SW480 (cell line): ENCODE measurements at regions not wholly inside any gene's neighbourhood (a gene's known extent, or its start where the extent isn't known, plus 50 kb on each side); places are given as distances from the start of the nearest gene placed in this dataset.
"Not testable (repeated sequence)": the region's sequence is repeated elsewhere in the genome, so short reads cannot be mapped to it uniquely, and the experiment has no call there.

Source experiments
- DNase-seq: peaks from one replicate; pipeline ENCODE4 v3.0.0-alpha.2; 2016; ENCODE audit warnings: low spot score

DNA sequence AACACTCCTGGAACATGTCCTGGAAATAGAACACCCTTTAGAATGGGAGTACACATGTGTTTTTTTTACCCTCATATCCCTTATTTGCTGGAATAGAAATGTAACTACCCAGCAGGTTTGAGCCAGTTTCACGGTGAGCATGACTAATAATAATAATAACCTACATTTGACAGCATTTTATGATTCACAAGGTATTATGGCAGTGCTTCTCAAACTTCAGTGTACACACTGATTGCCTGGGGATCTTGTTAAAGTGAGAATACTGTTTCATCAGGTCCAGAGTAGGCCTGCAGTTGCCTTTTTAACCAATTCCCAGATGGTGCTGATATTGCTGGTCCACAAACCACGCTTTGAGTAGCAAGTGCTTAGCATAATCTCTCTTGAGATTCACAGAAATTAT is 63.9 kb downstream of the NFKBIZ start:
- DNase-seq, result no peak

DNA sequence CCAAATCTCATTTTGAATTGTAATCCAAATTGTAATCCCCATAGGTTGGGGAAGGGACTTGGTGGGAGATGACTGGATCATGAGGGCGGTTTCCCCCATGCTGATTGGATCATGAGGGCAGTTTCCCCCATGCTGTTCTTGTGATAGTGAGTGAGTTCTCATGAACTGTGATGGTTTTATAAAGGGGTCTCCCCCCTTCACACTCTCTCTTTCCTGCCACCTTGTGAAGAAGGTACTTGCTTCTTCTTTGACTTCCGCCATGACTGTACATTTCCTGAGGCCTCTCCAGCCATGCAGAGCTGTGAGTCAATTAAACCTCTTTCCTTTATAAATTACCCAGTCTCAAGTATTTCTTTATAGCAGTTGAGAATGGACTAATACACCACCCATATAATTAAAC is 68.4 kb downstream of the NFKBIZ start:
- DNase-seq, result not testable (repeated sequence)

DNA sequence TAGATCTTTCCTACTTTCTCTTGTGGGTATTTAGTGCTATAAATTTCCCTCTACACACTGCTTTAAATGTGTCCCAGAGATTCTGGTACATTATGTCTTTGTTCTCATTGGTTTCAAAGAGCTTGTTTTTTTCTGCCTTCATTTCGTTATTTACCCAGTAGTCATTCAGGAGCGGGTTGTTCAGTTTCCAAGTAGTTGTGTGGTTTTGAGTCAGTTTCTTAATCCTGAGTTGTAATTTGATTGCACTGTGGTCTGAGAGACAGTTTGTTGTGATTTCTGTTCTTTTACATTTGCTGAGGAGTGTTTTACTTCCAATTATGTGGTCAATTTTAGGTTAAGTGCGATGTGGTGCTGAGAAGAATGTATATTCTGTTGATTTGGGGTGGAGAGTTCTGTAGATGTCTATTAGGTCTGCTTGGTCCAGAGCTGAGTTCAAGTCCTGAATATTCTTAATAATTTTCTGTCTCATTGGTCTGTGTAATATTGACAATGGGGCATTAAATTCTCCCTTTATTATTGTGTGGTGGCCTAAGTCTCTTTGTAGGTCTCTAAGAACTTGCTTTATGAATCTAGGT is 72.9 kb downstream of the NFKBIZ start:
- DNase-seq, result not testable (repeated sequence)

DNA sequence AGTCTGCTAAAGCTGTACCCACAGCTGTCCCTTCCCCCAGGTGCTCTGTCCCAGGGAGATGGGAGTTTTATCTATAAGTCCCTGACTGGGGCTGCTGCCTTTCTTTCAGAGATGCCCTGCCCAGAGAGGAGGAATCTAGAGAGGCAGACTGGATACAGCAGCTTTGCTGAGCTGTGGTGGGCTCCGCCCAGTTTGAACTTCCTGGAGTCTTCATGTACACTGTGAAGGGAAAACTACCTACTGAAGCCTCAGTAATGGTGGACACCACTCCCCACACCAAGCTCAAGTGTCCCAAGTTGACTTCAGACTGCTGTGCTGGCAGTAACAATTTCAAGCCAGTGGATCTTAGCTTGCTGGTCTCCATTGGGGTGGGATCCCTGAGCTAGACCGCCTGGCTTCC is 75.3 kb downstream of the NFKBIZ start:
- DNase-seq, result not testable (repeated sequence)

DNA sequence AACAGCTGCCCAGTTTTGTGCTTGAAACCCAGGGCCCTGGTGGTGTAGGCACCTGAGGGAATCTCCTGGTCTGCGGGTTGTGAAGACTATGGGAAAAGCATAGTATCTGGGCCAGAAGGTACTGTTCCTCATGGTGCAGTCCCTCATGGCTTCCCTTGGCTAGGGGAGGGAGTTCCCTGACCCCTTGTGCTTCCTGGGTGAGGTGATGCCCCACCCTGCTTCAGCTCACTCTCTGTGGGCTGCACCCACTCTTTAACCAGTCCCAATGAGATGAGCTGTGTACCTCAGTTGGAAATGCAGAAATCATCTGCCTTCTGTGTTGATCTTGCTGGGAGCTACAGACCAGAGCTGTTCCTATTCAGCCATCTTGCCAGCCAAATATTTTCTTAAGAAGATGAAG is 75.8 kb downstream of the NFKBIZ start:
- DNase-seq, result not testable (repeated sequence)

DNA sequence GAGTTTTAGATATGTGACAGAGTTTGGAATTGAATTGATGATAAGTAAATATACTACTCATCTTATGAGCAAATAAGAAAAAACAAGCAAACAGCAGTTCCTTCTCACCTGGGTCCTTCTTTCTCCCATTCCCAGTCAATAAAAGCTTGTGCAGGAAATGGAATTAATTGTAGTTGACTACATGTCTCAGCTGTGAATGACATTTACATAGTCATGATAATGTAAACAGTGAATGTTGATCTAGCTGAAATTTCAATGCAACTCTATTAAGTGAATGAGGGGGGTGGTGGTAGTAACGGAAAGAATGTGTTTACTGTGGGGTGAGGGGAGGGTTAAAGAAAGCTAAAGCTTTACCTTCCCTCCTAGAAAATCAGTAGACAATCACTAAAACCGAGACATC is 76.2 kb downstream of the NFKBIZ start:
- no peak for DNase-seq

DNA sequence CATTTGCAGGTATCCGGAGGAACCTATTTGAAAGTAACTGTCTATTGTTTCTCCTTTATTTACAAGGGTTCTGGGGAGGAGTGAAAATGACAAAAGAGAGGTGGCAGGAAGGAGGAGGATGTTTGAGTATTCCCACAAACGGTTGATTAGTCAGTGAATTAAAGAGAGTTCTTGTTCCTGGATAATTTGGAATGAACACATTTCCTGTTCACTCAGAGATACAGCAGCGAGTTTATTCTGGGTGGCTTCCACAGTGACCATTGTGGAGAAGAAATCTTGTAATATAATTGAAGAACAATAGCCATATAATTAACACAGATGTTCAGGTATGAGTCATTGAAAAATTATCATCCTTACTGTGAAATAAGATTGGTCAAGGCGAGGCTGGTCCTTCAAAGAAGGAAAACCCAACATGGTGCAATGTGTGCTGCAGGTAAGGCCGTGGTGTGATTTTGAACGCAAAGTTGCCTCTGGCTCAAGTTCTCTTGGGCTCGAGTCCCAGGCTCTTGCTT is 77.3 kb downstream of the NFKBIZ start:
- no peak for DNase-seq

DNA sequence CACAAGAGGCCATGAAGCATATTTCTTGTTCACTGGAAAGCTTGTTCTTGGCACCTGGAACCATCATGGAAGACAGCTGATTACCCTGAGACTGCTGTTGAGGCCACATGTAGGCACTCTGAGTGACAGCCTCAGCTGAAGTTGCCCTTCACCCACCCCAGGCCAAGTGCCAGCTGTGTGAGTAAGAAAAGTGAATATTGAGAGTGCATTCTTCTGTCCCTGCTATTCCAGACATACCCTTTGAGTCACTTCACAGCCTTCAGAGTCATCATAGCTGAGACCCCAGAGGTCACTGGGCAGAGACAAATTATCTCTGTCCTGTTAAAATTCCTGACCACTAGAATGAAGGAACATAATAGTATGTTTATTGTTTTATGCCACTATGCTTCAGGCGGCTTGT is 79.6 kb downstream of the NFKBIZ start:
- no peak for DNase-seq

DNA sequence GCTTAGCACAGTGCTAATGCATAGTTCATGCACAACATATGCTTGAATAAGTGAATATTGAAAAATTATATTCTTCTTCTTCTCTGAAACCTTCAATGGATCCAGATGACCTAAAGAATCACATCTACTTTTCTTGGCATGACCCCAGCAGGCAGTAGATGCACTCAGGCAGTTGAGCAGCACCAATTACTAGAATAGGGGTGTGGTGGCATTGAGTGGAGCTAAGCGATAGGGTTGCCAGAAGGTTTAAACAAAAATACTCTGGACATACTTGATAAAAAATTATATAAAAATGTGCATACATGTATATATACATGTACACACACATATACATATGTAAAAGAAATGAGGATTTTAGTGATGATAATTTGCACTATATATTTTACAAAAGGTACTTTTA is 81.8 kb downstream of the NFKBIZ start:
- DNase-seq, result no peak

DNA sequence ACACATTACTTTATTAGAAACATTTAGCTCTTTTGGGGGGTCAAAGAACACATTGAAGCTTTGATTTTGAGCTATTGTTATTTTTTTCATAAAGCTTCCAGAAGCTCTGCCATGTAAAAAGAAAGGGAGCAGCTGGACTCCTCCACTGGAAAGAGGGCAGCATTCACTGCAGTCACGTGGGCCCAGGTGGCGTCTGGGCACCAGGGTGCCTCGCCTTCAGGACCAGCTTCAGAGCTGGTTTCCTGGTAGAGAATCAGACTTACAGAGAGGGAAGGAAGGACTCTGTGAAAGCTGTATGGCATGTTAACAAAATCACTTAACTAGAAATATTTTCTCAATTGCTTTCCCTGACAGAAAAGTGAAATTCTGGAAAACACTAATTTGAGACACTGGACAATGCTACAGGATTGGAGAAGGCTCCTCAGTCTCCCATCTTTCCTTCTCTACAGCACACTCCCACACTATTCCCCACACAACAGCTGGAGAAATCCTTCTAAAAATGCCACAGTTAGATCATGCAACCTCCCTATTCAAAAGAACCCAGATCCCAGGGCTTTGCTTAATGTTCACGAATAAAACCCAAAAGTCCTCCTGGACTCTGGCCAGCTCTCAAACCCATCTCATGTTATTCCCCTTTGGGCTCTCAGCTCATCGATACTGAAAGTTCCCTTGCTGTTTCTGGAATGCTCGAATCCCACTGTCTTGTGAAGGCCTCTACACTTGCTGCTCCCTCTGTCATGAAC is 83.2 kb downstream of the NFKBIZ start:
- DNase-seq, result no peak

DNA sequence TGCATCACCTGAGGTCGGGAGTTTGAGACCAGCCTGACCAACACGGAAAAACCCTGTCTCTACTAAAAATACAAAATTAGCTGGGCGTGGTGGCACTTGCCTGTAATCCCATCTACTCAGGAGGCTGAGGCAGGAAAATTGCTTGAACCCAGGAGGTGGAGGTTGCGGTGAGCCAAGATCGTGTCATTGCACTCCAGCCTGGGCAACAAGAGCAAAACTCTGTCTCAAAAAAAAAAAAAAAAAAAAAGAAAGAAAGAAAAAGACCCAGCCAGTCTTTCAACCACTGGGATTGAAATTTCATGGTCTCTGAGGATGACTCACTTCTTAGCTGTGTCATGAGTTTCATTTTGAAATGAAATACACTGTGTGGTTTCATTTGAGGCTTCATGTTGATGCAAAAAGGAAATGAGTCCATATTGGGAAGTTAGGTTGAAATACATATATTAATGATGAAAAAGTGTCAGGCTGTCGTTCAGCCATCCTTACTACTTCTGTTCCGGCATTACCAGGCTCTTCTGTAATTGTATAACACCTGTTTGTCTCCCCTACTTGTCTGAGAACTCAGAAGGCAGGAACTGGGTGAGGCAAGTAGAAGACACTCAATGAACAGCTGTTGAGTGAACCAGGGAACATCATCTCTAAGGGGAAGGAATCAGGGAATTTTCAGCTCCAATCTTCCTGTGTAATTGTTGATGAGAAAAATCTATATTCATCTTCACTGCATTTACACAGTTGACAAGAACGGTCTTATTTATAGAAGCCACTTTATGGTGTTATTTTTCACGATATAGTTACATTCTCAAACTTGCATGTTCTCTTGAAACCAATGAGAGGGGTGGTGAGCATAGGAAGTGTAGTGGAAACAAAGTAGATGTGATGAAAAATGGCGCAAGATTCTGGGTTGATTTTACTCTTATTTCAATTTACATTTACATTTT is 87.4 kb downstream of the NFKBIZ start:
- peak; percentile 52 for DNase-seq

DNA sequence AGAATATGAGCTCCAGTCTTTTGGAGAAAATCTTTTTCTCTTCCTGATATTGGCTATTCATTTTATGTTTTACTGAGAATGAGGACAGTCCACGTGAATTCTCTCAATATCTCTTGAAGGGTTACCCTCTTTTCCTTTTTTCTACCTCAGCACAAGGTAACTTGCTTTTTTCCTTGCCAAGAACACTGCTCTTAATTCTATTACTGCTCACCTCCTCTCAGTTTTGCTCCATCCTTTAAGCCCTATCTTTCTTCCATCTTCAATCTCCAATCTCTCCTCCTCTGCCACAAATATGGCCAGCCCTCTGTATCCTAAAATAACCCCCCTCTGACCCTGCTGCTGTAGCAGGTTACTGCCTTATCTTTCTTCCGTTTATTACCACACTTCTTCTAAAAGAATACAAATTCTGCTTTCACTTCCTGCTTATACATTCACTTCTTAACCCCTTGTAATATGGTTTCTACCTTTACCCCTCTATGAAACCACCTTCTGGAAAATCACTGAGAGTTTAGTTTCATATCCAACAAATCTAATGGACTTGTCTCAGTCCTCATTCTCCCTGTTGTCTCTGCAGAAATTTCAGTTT is 89.0 kb downstream of the NFKBIZ start:
- DNase-seq, result no peak

DNA sequence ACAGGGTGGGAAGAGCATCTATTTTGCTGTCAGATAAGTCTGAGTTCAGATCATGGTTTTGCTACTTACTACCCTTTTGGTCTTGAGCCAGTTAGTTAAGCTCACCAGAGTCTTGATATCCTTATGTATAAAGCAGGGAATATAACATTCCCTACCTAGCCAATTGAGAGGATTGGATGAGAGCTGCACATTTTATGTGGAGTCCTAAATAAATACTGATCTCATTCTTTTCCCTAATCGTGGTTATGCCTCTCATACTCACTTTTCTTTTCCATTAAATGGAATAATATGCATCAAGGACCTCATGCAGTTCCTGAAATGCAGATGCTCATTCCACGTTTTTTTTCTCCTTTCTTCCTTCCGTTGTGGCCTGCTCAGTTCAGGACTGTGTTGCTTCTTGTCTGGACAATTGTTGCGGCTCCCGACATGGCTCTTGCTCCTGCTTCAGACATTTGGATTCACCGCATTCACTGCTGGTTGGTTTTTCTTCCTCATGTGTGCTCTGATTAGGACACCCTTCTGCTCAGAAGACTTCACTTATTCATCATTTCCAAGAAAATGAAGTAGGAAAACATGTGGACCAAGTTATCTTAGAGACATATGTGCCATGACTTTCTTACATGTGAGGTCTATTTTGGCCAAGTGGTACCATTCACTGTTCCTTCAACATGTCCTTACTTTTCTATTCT is 90.2 kb downstream of the NFKBIZ start:
- DNase-seq, result no peak

DNA sequence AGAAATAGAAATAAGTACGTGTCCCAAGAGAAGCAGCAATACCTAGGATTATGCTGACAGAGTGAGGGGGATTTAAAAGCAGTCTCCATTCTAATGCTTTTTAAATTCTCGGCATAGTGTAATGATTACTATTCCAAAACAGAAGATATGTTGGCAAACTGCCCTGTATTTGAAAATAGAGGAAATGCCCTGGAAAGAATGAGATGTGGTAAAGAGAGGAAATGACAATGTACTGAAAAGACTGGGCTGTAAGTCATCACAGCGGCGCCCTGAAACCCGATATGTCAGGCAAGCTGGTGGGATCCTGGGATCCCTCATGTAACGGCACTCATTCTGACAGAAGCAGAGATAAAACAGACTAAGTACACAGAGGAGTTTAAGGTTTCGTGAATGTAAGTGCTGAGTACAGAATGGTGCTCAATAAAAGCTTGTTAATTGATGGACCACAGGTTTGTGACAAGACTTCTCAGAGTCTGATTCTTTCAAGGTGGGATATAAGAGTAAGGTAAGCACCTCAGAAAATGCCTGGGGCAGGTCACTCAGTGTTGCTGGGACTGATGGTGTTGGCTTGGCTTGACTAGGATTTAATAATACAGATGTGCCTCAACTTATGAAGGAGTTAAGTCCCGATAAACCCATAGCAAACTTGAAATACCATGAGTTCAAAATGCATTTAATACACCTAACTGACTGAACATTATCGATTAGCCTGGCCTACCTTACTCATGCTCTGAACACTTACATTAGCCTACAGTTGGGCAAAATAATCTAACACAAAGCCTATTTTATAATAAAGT is 91.4 kb downstream of the NFKBIZ start:
- DNase-seq, result peak; percentile 12

DNA sequence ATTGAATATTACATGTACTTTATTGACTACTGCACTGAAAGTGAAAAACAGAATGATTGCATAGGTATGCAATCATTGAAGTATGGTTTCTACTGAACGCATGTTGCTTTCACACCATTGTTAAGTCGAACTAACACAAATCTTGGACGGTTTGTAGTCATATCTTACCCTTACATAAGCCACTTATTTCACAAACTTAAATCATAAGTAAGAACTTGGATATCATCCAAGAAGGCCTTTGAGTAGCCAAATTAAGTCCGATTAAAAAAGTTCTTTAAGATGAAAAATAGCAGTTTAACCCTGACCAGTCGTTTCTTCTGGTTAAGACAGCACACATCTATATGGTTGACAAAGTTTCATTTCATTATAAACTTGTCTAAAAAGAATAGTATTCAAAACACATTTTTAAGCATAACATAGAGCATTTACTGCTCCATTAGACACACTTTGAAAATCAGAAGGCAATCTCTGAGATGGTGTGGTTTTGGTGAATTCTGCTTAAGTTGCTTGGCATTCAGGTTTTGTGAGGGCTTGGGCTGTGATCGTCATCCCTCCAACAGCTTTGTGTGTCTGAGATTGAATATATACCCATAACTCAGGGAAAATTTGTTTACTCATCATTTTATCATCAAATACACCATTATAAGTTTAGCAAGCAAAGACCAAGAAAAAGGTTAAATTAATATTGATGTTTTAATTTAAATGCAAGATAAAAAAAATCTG is 92.2 kb downstream of the NFKBIZ start:
- DNase-seq, result no peak

DNA sequence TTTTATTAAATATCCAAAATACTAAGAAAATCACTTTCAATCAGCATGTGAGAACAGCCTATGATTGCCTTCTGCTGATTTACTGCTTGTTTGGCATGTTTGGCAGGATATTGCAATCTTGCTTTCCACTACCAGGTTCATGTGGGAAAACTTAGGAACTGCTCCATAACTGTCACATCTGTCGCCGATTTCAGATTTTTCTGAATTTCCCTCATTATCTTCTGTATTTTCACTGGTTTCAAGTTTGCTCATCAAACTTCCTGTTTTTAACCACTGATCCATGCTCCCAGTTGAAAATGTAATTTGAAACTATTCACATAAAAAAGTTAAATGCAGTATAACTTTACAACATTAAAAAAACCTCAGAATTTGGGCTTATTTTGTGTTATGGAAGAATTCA is 93.0 kb downstream of the NFKBIZ start:
- no peak for DNase-seq

DNA sequence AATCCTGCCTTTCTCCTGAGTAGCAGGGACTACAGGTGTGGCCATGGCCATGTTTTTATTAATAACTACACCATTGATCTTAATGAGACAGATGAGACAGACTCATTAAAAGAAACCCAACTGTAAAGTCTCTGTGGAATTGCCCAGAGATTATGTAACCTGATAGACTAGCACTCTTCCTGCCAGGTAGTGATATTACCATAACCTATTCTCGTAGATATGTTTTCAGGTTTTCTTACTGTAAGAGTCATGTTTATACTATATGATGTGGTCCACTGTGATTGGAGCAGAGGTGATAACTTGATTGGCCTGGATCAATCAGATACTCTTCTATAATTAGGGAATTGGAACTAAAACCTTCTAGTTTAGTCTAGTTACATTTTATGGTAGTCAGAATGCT is 93.7 kb downstream of the NFKBIZ start:
- no peak for DNase-seq

DNA sequence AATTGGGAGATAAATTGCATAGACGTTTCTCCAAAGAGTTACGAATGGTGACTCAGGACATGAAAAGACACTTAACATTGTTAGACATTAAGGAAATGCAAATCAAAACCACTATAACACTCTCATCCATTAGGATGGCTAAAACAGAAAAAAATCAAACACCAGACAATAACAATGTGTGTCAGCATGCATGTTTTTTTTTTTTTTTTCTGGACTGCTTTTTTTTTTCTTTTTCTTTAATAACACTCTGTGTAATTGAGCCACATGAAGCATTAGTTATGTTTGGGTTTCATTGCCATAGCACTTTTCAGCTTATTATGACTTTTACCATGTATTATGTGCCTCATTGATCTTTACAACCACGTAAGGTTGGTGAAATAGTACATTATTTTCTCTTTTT is 95.0 kb downstream of the NFKBIZ start:
- no peak for DNase-seq

DNA sequence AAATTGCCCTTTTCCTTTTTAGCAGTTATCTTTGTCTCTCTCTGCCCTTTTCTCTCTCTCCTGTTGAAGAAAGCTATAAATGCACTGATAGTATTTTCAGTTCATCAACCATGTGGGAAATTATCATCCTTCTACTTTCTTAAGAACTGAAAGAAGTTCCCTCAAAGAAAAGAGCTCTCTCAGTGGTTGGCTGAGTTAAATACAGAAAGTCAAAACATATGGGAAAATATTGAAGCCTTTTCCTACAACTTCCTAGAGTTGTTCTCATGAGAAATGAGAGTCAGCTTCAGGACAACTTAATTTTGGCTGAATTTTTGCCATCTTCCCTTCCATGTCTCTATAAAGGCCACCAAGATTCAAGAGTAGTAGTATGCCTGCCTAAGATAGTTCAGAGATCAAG is 96.7 kb downstream of the NFKBIZ start:
- no peak for DNase-seq

DNA sequence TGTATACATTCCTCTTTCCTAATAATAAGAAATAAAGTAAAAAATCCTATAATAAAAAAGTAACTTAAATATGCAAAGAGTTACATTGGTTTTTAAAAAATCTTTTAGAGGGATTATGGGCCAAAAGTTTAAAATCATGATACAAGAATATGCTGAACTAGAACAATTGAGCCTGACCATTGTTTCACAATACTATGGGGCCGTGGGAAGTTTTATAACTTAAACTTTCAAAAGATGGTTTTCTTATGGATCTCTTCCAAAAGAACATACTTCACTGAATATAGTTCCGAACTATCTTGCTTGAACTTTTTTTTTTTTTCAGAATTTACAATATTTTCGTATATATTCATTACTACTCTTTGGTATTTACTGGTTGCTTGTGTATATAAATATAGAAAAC is 97.6 kb downstream of the NFKBIZ start:
- DNase-seq, result no peak
